Duodenal mucosa (tissue), 2 donors: ENCODE measurements at regions not wholly inside any gene's neighbourhood (a gene's known extent, or its start where the extent isn't known, plus 50 kb on each side); places are given as distances from the start of the nearest gene placed in this dataset.

Experiments
- H3K27ac ChIP-seq: one replicate; pipeline ENCODE4 v1.7.0; 2013; ENCODE audit warnings: low read depth, low read length
- H3K27me3 ChIP-seq, 2 donors: one replicate each; pipeline ENCODE4 v1.7.0; 2013; ENCODE audit warnings: low read length in 2 of 2, control low read depth in 1 of 2; ENCODE audit not compliant: insufficient read depth in 2 of 2, control insufficient read depth in 1 of 2
- H3K36me3 ChIP-seq, 2 donors: one replicate each; pipeline ENCODE4 v1.7.0; 2013; ENCODE audit warnings: low read length in 2 of 2, control low read depth in 1 of 2; ENCODE audit not compliant: insufficient read depth in 2 of 2, control insufficient read depth in 1 of 2
- H3K4me1 ChIP-seq, 2 donors: one replicate each; pipeline ENCODE4 v1.7.0; 2013; ENCODE audit warnings: low read length in 2 of 2, control low read depth in 1 of 2; ENCODE audit not compliant: insufficient read depth in 2 of 2, control insufficient read depth in 1 of 2
- H3K4me3 ChIP-seq, 2 donors: one replicate each; pipeline ENCODE4 v1.7.0; 2013; ENCODE audit warnings: low read length in 2 of 2, low read depth in 1 of 2
- H3K9ac ChIP-seq, 2 donors: one replicate each; pipeline ENCODE4 v1.7.0; 2013; ENCODE audit warnings: low read length in 2 of 2, low read depth in 1 of 2
- H3K9me3 ChIP-seq, 2 donors: one replicate each; pipeline ENCODE4 v1.7.0; 2013; ENCODE audit warnings: low read length in 2 of 2, control low read depth in 1 of 2; ENCODE audit not compliant: control insufficient read depth in 1 of 2

DNA sequence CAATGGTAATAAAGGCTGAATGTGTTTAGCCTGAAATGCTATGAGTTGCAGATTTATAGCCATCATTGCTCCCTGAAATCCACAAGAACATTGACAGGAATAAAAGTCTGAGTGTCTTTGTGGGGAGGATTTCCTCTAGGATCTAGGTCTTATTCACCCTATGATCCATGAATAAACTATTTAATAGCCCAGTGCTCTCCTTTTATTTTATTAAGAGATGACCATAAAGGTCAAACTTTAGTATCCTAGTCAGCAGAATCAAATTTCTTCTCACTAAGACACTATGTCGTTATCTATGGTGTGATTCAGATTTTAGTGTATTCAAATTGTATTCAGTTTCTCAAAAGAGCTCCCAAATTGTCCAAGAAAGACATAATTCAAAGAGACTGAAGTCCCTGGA lies 67.8 kb upstream of the AKR1E2 start:
- Histone ChIP-seq H3K27ac (no peak overlapping the region), H3K9me3 (no peaks in the 10 kb centered on the region), H3K36me3 (no peaks in the 10 kb centered on the region), H3K4me3 (no peak overlapping the region), H3K27me3 (no peaks in the 10 kb centered on the region), H3K4me1 (no peaks in the 10 kb centered on the region), H3K9ac (no peak overlapping the region)

DNA sequence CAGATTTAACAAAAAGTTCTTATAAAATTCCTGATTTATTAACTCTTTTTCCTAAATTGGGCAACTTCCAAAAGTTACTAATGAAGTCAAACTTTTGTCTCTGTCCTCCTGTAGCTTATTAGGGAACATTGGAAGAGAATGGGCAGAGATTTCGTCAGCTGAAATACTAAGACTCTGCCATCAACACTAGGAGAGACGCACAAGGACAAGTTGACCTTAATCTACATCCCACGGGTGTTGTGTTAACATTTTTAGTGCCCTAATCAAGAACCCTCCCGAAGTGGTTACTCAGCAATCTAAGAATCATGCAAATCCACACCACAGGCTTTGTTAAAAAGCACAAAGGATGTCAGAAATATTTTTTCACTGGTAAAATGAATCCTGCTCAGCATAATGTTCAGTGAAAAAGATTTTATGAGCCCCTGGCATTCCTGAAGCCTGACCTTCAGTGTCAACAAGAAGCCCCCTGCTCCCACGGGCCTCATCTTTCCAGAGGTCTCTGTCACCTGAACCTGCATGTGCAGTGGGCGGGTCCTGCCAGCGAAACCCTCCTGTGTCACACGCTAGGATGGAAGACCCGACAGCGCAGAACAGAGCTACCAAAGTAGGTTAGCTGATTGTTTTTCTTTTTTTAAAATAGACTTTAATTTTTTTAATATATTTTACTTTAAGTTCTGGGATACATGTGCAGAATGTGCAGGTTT lies 70.6 kb upstream of the AKR1E2 start:
- Histone ChIP-seq H3K36me3 (no peaks in the 10 kb centered on the region), H3K27ac (no peak overlapping the region), H3K4me1 (no peaks in the 10 kb centered on the region), H3K27me3 (no peaks in the 10 kb centered on the region), H3K4me3 (no peak overlapping the region), H3K9ac (no peak overlapping the region), H3K9me3 (no peaks in the 10 kb centered on the region)

DNA sequence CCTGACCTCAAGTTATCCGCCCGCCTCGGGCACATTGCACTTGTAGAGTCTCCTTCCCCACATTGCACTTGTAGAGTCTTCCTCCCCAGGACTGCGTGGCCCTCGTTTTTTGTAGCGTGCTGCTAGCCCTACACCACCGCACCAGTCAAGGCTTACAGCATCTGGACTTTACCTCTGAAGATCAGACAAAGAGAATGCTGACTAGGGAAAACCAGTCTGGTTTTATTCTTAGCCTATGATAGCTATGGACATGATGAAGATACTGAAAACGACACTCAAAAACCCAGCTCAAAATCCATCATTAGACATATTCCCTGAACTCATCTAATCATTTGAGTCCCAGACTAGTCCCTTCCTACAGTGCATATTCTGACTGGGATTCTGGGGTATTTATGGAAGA lies 71.9 kb upstream of the AKR1E2 start:
- H3K9ac ChIP-seq = no peak overlapping the region
- H3K4me3 ChIP-seq = no peak overlapping the region
- no peak overlapping the region for H3K27ac ChIP-seq
- H3K27me3 ChIP-seq = no peaks in the 10 kb centered on the region
- no peaks in the 10 kb centered on the region for H3K4me1 ChIP-seq
- no peaks in the 10 kb centered on the region for H3K36me3 ChIP-seq
- H3K9me3 ChIP-seq = no peaks in the 10 kb centered on the region

DNA sequence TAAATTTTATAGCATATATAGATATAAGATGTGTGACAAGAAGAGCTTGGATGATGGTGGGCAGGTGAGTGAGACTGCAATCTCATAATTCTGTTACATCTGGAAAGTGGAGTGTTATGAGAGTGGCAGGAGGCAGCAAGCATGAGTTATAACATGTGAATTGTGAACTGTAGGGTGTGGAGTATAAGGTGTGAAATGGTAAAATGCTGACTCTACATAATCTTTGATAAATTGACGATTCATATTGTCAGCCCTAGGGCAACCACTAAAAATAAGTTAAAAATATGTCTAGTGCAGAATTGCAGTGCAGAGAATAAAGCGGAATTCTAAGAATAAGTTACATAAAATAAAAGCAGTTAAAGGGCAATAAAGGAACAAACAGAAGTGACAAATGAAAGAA lies 74.8 kb upstream of the AKR1E2 start:
- H3K4me1 ChIP-seq = no peaks in the 10 kb centered on the region
- no peak overlapping the region for H3K27ac ChIP-seq
- no peaks in the 10 kb centered on the region for H3K9me3 ChIP-seq
- peaks cover 0 to 8% of the 10 kb centered on the region in 2 donors for H3K27me3 ChIP-seq
- H3K36me3 ChIP-seq = no peaks in the 10 kb centered on the region
- no peak overlapping the region for H3K4me3 ChIP-seq
- no peak overlapping the region for H3K9ac ChIP-seq

DNA sequence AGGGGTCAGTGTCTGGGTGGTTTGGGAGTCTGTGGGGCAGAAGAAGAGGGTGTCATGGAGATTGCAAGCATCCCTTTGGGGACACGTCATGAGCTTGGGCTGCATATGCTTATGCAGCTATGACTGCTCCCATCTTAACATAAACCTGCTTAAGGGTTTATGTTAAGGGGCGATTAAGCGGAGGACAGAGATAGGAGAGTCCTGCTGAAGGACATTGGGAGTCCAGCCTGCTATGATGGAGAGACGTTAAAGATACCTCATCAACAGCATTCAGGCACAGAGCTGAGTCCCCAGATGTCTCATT lies 76.8 kb upstream of the AKR1E2 start:
- Histone ChIP-seq H3K27ac (no peak overlapping the region), H3K4me1 (no peaks in the 10 kb centered on the region), H3K9me3 (no peaks in the 10 kb centered on the region), H3K4me3 (no peak overlapping the region), H3K36me3 (no peaks in the 10 kb centered on the region), H3K9ac (no peak overlapping the region), H3K27me3 (peaks cover 0 to 8% of the 10 kb centered on the region in 2 donors)

DNA sequence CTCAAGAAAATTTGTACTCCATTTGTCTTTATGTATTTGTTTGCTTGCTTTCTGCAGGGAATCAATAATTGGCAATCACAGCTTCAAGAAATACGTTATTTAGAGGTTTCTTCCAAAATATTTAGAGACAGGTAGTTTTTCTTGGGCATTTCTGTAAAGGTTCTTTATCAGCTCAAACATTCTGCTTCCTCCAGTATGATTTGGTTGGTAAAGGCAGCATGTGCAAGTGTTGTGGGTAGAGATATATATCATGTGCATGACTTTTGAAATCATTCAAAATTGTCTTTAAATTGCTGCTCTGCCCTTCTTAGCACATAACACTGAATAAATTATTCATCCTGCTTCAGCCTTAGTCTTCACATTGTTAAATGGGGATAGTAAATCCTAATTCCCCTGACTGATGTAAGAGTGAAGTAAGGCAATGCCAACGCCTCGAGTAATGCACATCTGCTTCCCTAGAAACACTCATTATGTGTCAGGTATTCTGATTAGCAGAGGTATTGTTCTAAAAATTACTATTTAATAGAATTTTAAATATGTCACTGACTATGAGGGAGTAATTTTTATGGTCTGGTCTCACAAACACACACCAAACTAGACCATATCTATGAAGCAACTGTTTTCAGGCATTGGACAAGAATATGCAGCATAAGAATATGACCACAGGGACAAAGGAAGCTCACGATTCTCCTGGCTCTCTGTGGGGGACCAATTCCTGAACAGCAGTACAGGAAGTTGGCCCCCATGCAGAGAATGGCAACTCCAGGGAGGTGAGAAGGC lies 77.3 kb upstream of the AKR1E2 start:
- Histone ChIP-seq H3K9ac (no peak overlapping the region), H3K27me3 (peaks cover 0 to 8% of the 10 kb centered on the region in 2 donors), H3K4me1 (no peaks in the 10 kb centered on the region), H3K4me3 (no peak overlapping the region), H3K9me3 (no peaks in the 10 kb centered on the region), H3K36me3 (no peaks in the 10 kb centered on the region), H3K27ac (no peak overlapping the region)

DNA sequence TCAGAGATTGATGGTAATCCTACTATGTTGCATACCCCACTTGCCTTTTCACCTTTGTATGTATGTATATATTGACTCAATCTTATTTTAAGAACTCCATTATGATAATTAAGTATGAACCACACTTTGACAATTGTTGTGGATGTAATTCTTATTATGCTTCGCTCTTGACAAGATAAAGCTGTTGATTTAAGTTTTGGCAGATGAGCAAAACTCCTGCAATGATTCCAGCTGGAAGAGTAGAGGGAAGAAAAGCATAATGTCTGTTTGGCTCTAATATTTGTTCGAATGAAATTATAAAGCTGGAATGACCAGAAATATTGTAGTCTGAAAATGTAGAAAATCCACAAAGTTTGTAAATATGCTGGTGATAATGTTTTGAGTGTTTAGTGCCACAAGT lies 83.8 kb upstream of the AKR1E2 start:
- Histone ChIP-seq H3K4me1 (no peaks in the 10 kb centered on the region), H3K27me3 (no peaks in the 10 kb centered on the region), H3K27ac (no peak overlapping the region), H3K36me3 (no peaks in the 10 kb centered on the region), H3K4me3 (no peak overlapping the region), H3K9me3 (no peaks in the 10 kb centered on the region), H3K9ac (no peak overlapping the region)

DNA sequence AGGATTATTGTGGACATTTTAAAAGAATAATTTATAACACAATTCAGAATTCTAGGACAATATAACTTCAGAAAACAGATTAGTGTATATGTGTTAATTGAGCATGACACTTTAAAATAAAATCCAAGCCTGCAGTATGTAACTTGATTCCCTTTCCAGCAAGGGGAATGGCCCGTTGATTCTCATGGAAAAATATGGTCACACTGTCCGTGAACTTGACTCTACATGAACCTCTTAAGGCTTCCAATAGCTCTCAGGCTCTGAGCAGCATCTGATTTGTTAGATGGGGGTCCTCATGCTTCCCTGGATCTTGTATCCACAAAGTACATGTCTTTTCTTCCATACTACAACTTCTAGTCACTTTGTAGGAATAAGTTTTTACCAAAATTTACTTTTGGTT lies 85.5 kb upstream of the AKR1E2 start:
- Histone ChIP-seq H3K9ac (no peak overlapping the region), H3K4me3 (no peak overlapping the region), H3K27me3 (no peaks in the 10 kb centered on the region), H3K9me3 (no peaks in the 10 kb centered on the region), H3K27ac (no peak overlapping the region), H3K4me1 (no peaks in the 10 kb centered on the region), H3K36me3 (no peaks in the 10 kb centered on the region)

DNA sequence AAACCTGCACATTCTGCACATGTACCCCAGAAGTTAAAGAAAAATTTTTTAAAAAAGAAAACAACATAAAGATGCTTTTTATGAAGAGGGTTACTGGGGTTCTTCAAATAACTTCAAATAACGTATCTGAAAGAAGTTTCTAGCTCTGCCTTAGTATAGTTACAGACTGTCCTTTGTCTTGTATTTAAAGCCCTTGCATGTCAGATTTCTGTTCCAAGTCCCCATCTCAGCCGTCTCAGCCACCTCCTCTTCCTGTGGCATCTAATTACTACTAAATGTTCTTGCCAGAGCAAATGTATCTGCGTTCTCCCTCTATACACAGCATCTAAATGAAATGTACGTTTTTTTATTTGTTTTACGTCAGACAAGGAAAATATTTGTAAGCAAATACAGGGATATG lies 89.4 kb upstream of the AKR1E2 start:
- no peaks in the 10 kb centered on the region for H3K9me3 ChIP-seq
- H3K4me1 ChIP-seq = no peaks in the 10 kb centered on the region
- H3K36me3 ChIP-seq = no peaks in the 10 kb centered on the region
- H3K27ac ChIP-seq = no peak overlapping the region
- no peak overlapping the region for H3K9ac ChIP-seq
- no peaks in the 10 kb centered on the region for H3K27me3 ChIP-seq
- H3K4me3 ChIP-seq = no peak overlapping the region

DNA sequence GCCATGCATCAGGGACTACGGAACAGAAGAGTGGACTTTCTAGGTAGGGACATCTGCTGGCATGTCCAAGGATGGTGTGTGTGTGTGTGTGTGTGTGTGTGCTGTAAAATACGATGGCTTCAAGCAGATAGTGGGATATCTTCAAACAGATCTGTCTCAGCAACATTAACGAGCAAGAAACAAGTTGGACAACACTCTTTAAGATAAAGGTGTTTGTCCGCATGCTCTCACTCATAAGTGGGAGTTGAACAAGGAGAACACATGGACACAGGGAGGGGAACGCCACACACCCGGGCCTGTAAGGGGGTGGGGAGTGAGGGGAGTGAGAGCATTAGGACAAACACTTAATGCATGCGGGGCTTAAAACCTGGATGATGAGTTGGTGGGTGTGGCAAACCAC lies 89.8 kb upstream of the AKR1E2 start:
- no peaks in the 10 kb centered on the region for H3K36me3 ChIP-seq
- no peaks in the 10 kb centered on the region for H3K9me3 ChIP-seq
- no peak overlapping the region for H3K4me3 ChIP-seq
- no peaks in the 10 kb centered on the region for H3K4me1 ChIP-seq
- no peak overlapping the region for H3K27ac ChIP-seq
- H3K9ac ChIP-seq = no peak overlapping the region
- H3K27me3 ChIP-seq = no peaks in the 10 kb centered on the region
